GM12872 (cell line): ENCODE measurements at regions not wholly inside any gene's neighbourhood (a gene's known extent, or its start where the extent isn't known, plus 50 kb on each side); places are given as distances from the start of the nearest gene placed in this dataset.

ENCODE experiments used
- CTCF ChIP-seq: IDR thresholded peaks from 3 replicates; pipeline ENCODE4 v1.5.1; 2011; ENCODE audit warnings: low read depth, mild to moderate bottlenecking, low read length, moderate library complexity; ENCODE audit not compliant: insufficient read depth

- no peak for TF ChIP-seq CTCF
Observed at GRCh38 chr7:85719981-85720953, 533.4 kb upstream of the SEMA3D start.

- TF ChIP-seq CTCF = no peak
Observed at GRCh38 chr7:85716353-85716752, 529.5 kb upstream of the SEMA3D start.

- TF ChIP-seq CTCF = no peak
Observed at GRCh38 chr7:85714951-85715350, 528.1 kb upstream of the SEMA3D start.

GRCh38 chr7:85714043-85714578, 527.3 kb upstream of the SEMA3D start:
- no peak for TF ChIP-seq CTCF

- no peak for TF ChIP-seq CTCF
Observed at GRCh38 chr7:85713171-85713570, 526.3 kb upstream of the SEMA3D start.

GRCh38 chr7:85711894-85712293, 525.0 kb upstream of the SEMA3D start:
- TF ChIP-seq CTCF = no peak

- no peak for TF ChIP-seq CTCF
Observed at GRCh38 chr7:85710960-85711359, 524.1 kb upstream of the SEMA3D start.
